Activated T-helper 2 cell treated with anti-CD3 and anti-CD28 coated beads, Interferon-gamma antibody, Interleukin-2, Interleukin-4, amounts not matched to agents 10 μg/mL and 5 μg/mL and 100 μg/mL, durations not matched to agents 14 hours and 24 hours and 36 hours (primary cell): ENCODE measurements at regions not wholly inside any gene's neighbourhood (a gene's known extent, or its start where the extent isn't known, plus 50 kb on each side); places are given as distances from the start of the nearest gene placed in this dataset.

ENCODE experiments used
- DNase-seq: peaks from one replicate; pipeline ENCODE4 v3.0.0; 2021; ENCODE audit warnings: low spot score
- H3K27ac Mint-ChIP-seq: one replicate; pipeline ENCODE4 v1.8.0; 2021; ENCODE audit warnings: mixed read lengths
- H3K27me3 Mint-ChIP-seq: one replicate; pipeline ENCODE4 v1.8.0; 2021; ENCODE audit warnings: low read depth, mixed read lengths
- H3K36me3 Mint-ChIP-seq: one replicate; pipeline ENCODE4 v1.8.0; 2021; ENCODE audit warnings: low read depth, mixed read lengths
- H3K4me1 Mint-ChIP-seq: one replicate; pipeline ENCODE4 v1.8.0; 2021; ENCODE audit warnings: low read depth, mixed read lengths
- H3K4me3 Mint-ChIP-seq: one replicate; pipeline ENCODE4 v1.8.0; 2021; ENCODE audit warnings: low read depth, mild to moderate bottlenecking, moderate library complexity, mixed read lengths
- H3K9me3 Mint-ChIP-seq: one replicate; pipeline ENCODE4 v1.8.0; 2021; ENCODE audit warnings: mixed read lengths
- intact Hi-C: fragments of 100-400 bp; cut with micrococcal nuclease; formaldehyde crosslinking; loops from one replicate; pipeline ENCODE4 v1.15.1; 2023

DNA sequence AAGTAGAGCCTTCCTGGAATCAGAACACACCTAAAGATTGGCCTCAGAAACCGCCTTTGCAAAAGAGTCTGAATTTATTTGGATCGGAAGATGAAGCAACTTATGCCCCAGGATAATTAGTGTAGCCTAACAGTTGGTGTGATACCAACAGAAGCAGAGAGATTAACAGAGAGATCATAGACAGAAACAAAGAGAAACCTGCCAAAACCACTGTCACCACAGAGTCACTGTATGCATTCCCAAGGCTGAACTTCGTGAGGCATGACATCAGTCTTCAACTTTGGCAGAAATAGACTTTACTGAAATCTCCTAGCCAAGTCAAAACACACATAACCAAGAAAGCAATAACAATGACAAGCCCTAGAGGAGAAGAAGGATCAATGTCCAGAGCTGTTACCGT, 361.8 kb downstream of the ELAVL2 start:
- H3K27me3 Mint-ChIP-seq, result no peaks in the 10 kb centered on the region
- intact Hi-C loops, result no loop called here
- no peaks in the 10 kb centered on the region for H3K36me3 Mint-ChIP-seq
- no peak overlapping the region for H3K27ac Mint-ChIP-seq
- no peak for DNase-seq
- peaks cover 43% of the 10 kb centered on the region for H3K9me3 Mint-ChIP-seq
- H3K4me3 Mint-ChIP-seq, result no peak overlapping the region
- no peaks in the 10 kb centered on the region for H3K4me1 Mint-ChIP-seq

DNA sequence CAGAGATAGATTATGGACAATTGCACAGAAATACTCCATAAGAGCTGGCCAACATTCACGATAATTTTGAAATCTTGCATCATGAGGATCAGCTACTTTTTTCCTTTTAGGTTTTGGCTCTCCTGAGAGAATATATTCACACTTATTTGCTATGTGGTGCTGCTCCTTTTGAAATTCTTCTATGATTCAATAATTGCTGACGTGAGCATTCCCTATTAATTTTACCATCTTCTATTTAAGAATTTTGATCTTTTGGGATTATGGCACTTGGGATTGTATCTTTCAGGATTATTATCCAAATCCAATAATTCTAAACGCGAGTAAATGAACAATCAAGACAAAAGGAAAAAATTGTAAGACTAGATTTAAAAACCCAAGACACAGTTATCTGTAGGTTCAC, 358.8 kb downstream of the ELAVL2 start:
- Mint-ChIP-seq H3K4me3 (no peak overlapping the region), H3K27ac (no peak overlapping the region), H3K27me3 (no peaks in the 10 kb centered on the region), H3K36me3 (no peaks in the 10 kb centered on the region), H3K9me3 (peaks cover 46% of the 10 kb centered on the region), H3K4me1 (no peaks in the 10 kb centered on the region)
- intact Hi-C loops, result no loop called here
- DNase-seq, result no peak

DNA sequence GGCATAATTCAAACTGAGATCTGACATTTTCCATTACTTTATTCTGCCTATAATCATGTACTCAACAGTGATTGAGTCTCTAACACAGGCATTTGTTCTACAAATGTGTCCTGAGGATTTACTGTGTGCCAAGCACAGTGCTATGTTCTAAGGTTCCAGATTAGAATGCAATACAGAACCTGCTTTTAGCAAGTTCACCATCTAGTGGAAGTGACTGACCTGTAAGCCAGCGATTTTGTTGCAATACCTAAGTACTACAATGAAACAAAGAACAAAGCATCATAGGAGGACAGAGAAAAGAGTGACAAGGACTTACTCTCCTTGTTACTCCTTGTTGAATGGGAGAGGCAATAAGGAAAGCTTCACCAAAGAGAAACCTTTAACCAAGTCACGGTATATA, 348.1 kb downstream of the ELAVL2 start:
- H3K27ac Mint-ChIP-seq, result no peak overlapping the region

DNA sequence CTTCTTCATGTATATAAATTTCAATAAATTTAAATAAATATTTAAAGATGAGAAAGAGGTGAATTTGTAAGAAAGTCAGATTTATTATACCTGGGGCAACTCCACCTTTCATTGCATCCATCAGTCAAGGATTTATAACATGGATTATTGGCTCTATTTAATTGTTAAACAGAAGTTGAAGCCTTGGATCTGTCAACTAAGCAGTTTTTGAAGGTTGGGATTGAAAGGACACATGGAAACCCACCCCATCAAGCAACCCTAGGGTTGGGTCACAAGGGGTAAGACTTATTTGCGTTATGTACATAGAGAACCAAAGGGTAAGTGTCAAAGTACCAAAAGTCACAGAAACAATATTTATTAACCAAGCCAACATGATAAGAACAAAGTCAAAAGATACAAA, 342.5 kb downstream of the ELAVL2 start:
- no peak overlapping the region for H3K4me3 Mint-ChIP-seq
- intact Hi-C loops, result no loop called here
- H3K27me3 Mint-ChIP-seq, result no peaks in the 10 kb centered on the region
- no peaks in the 10 kb centered on the region for H3K4me1 Mint-ChIP-seq
- H3K9me3 Mint-ChIP-seq, result peaks cover 20% of the 10 kb centered on the region
- no peak overlapping the region for H3K27ac Mint-ChIP-seq
- DNase-seq, result no peak
- no peaks in the 10 kb centered on the region for H3K36me3 Mint-ChIP-seq

More for the DNA sequence above, 348.1 kb downstream of the ELAVL2 start:
- peaks cover 25% of the 10 kb centered on the region for H3K9me3 Mint-ChIP-seq
- H3K4me1 Mint-ChIP-seq, result no peaks in the 10 kb centered on the region
- no peak overlapping the region for H3K4me3 Mint-ChIP-seq
- intact Hi-C loops, result no loop called here
- H3K36me3 Mint-ChIP-seq, result no peaks in the 10 kb centered on the region
- DNase-seq, result no peak
- no peaks in the 10 kb centered on the region for H3K27me3 Mint-ChIP-seq

DNA sequence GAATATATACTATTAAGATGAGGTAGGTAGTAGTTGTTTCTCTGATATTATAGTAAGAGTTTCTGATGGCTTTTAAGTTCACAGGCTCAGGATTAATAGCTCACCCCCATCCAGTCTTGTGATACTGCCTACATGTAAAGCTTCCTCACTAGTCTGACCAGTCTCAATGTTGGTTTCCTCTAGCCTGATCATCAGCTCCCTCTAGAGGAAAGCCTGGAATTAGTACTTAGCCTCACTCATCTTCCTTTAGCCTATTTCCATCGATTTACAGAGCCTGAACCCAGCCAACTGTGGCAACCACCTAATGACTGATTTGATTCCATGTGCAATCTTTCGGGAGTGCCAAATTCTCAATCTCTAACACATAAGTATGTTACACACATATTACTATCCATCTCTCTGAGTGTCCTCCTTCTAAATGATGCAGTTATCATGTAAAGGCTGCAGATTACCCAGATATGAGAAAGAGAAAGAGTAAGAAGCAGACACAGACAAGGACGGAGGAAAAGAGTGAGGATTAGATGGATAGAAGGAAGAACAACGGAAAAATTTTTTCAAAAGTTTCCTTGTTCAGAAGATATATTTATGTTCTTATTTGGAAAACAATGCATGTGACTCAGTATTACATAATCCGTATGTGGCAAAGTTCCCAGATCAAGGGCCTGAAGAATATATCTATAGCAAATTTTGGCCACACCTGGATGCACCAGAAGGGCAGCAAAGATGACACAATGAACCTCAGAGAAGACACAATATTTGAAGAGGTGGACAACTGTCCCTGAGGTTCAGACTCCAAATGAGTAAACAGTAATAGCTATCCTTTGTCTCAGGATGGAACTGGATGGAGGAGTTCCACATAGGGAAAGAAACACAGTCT, 333.7 kb downstream of the ELAVL2 start:
- H3K9me3 Mint-ChIP-seq, result peaks cover 4% of the 10 kb centered on the region
- no peaks in the 10 kb centered on the region for H3K27me3 Mint-ChIP-seq
- no peaks in the 10 kb centered on the region for H3K4me1 Mint-ChIP-seq
- intact Hi-C loops, result no loop called here
- H3K27ac Mint-ChIP-seq, result no peak overlapping the region
- H3K36me3 Mint-ChIP-seq, result no peaks in the 10 kb centered on the region
- DNase-seq, result no peak
- no peak overlapping the region for H3K4me3 Mint-ChIP-seq

DNA sequence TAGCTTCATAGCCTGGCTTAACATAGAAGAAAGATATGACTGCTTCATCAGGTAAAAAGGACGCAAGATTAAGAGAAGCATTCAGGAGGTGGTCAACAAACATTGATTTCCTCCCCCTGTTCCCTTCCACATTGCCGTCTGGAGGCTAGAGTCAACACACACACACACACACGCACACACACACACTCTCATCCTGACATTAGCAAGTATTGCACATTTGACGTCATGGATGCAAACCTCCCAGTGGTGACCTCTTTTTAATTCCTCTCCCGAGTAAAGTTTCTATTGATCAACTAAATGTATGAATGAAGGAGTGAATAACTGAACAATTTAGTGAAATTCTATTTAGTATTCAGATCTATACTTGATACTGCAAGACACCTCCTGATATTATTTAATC, 332.8 kb downstream of the ELAVL2 start:
- intact Hi-C loops, result no loop called here
- DNase-seq, result no peak
- no peaks in the 10 kb centered on the region for H3K4me1 Mint-ChIP-seq
- H3K27me3 Mint-ChIP-seq, result no peaks in the 10 kb centered on the region
- no peak overlapping the region for H3K4me3 Mint-ChIP-seq
- H3K27ac Mint-ChIP-seq, result no peak overlapping the region
- H3K9me3 Mint-ChIP-seq, result peaks cover 11% of the 10 kb centered on the region
- no peaks in the 10 kb centered on the region for H3K36me3 Mint-ChIP-seq

DNA sequence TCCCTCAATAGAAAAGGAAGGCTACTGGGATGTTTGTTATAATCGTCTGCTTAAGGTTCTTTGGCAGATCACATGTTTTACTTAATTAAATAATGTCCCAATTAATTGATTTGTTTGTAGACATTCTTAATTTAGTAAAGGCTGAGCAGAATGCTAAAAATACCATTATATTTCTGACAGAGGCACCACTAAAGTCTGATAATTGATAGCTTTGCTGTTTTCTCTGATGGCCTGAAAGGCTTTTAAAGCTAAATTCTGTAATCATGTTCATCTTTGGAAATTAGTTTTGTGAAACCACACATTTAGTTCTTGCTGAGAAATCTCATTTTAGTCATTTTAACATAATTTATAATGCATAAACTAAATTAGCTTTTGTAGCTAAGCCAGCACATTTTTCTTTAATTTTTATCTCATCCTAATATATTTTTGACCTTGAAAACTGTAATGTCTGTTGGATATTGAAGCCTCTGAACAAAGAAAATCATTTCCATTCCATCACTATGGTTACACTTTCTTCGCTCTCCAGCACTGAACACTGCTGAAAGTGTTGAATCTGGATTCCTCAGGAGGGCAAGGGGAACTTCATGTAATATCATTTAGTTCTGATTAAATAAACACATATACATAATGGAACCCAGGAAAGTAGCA, 329.4 kb downstream of the ELAVL2 start:
- DNase-seq, result no peak
- Mint-ChIP-seq H3K9me3 (peaks cover 15% of the 10 kb centered on the region), H3K36me3 (no peaks in the 10 kb centered on the region), H3K27ac (no peak overlapping the region), H3K4me1 (no peaks in the 10 kb centered on the region), H3K4me3 (no peak overlapping the region), H3K27me3 (no peaks in the 10 kb centered on the region)
- intact Hi-C loops, result no loop called here

DNA sequence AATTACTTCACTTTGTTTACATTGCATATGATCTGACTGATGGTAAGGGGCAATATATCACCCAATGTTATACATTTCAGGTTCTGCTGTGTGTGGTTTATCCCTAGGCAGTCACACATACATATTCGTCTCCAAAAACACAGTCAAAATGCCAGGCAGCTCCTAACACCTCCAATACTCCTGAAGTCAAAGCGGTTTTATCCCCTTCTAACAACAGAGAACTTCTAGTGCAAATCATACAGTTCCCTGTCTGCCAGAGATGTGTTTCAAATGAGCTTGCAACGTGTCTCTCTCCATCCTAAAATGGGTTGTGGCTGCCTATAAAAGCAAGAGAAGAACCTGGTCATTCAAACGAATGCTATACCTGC, 328.9 kb downstream of the ELAVL2 start:
- peaks cover 15% of the 10 kb centered on the region for H3K9me3 Mint-ChIP-seq
- DNase-seq, result no peak
- no peak overlapping the region for H3K27ac Mint-ChIP-seq
- intact Hi-C loops, result no loop called here
- no peaks in the 10 kb centered on the region for H3K27me3 Mint-ChIP-seq
- no peaks in the 10 kb centered on the region for H3K4me1 Mint-ChIP-seq
- no peak overlapping the region for H3K4me3 Mint-ChIP-seq
- H3K36me3 Mint-ChIP-seq, result no peaks in the 10 kb centered on the region

DNA sequence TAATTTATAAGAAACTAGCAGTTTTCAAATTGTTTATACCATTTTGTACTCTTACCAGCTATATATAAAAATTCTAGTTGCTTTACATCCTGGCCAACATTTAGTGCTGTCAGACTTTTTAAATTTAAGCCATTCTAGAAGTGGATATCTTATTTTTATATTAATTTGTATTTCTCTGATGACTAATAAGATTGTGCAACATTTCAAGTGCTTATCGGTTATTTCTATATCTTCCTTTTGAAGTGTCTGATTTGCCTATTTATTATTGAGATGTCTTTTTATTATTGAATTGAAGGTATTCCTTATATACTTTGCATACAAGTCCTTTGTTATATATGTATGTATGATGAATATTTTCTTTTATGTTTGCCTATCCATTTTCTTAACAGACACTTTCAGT, 324.0 kb downstream of the ELAVL2 start:
- Mint-ChIP-seq H3K4me3 (no peak overlapping the region), H3K27ac (no peak overlapping the region), H3K27me3 (no peaks in the 10 kb centered on the region), H3K36me3 (no peaks in the 10 kb centered on the region), H3K4me1 (no peaks in the 10 kb centered on the region), H3K9me3 (peaks cover 26% of the 10 kb centered on the region)
- DNase-seq, result no peak
- intact Hi-C loops, result no loop called here

DNA sequence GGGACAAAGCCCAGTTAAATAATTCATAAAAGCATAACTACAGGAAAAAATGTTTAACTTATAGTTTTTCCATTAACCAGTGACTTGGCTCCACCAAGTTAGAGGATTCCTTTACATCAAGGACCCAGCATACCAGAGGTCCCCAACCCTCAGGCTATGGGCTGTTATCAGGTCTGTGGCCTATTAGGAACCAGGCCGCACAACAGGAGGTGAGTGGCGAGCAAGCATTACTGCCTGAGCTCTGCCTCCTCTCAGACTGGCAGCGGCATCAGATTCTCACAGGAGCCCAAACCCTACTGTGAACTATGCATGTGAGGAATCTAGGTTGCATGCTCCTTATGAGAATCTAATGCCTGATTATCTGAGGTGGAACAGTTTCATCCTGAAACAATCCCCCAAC, 303.1 kb downstream of the ELAVL2 start:
- DNase-seq, result no peak
- Mint-ChIP-seq H3K4me1 (no peaks in the 10 kb centered on the region), H3K27ac (no peak overlapping the region)

DNA sequence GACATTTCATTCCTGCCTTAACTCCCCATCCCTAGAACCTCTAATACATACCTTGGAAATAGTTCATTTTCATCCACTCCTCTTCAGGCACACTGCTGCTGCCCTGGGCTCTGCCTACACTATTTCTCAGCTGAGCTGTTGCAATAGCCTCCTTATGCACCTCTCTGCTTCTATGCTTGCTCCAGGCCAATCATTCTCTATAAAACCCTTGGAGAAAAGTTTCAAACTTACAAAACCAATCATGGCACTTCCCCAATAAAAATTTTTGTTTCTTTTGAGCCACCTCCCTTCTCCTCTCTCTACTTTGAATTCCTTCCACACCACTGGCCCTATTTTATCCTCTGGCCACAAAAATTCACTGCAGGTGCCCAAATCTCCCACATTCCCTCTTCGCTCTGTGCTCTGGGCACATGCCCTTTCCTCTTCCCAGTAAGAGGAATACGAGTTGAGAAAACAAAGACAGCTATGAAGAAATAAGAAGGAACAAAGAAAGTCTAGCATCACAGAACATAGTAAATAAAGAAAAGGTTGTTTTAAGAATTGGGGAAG, 301.4 kb downstream of the ELAVL2 start:
- Mint-ChIP-seq H3K9me3 (peaks cover 26% of the 10 kb centered on the region), H3K36me3 (no peaks in the 10 kb centered on the region), H3K27ac (no peak overlapping the region), H3K4me3 (no peak overlapping the region), H3K27me3 (no peaks in the 10 kb centered on the region), H3K4me1 (no peaks in the 10 kb centered on the region)
- DNase-seq, result no peak
- intact Hi-C loops, result no loop called here

More for the DNA sequence above, 303.1 kb downstream of the ELAVL2 start:
- no peaks in the 10 kb centered on the region for H3K36me3 Mint-ChIP-seq
- no peak overlapping the region for H3K4me3 Mint-ChIP-seq
- no peaks in the 10 kb centered on the region for H3K27me3 Mint-ChIP-seq
- intact Hi-C loops, result no loop called here
- H3K9me3 Mint-ChIP-seq, result peaks cover 33% of the 10 kb centered on the region

DNA sequence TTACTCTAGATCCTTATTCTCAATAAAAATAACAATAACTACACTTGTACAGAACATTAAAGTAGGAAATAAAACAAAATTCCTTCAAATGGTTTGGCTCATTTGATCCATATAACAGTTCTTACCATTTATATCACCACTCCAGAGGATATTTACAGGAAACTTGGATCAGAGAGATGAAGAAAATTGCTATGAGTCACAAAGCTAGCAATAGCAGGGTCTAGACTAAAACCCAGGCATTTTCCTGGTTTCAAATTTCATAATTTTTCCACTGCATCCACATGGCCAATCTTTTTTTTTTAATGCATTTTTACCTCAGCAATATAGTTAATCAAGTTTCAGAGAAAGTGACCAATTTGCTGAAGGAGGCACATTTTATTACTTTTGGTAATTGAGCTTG, 299.2 kb downstream of the ELAVL2 start:
- intact Hi-C loops, result no loop called here

DNA sequence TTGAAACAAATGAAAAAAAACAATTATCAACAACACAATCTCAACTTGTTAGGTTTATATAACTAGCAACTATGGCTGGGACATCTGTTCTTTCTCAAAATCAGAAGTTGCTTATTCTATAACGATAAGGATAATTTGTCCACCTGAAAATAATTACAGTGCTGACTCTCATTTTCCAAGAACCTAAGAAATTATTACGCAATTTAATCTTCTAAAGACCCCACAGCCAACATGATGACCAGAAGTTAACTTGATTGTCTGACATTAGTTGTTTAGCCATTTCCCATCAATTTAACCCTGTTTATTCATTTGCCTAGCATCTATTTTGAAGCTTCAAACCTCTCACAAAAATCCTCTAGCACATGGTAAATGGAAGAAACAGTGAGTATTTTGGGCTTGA, 293.8 kb downstream of the ELAVL2 start:
- H3K36me3 Mint-ChIP-seq, result no peaks in the 10 kb centered on the region
- DNase-seq, result no peak
- no peak overlapping the region for H3K27ac Mint-ChIP-seq
- H3K27me3 Mint-ChIP-seq, result no peaks in the 10 kb centered on the region
- peaks cover 21% of the 10 kb centered on the region for H3K9me3 Mint-ChIP-seq
- intact Hi-C loops, result no loop called here
- H3K4me1 Mint-ChIP-seq, result no peaks in the 10 kb centered on the region
- H3K4me3 Mint-ChIP-seq, result no peak overlapping the region

More for the DNA sequence above, 299.2 kb downstream of the ELAVL2 start:
- Mint-ChIP-seq H3K36me3 (no peaks in the 10 kb centered on the region), H3K9me3 (peaks cover 32% of the 10 kb centered on the region), H3K27me3 (no peaks in the 10 kb centered on the region), H3K27ac (no peak overlapping the region), H3K4me1 (no peaks in the 10 kb centered on the region), H3K4me3 (no peak overlapping the region)
- no peak for DNase-seq
